Ishikawa (cell line): ENCODE measurements at regions not wholly inside any gene's neighbourhood (a gene's known extent, or its start where the extent isn't known, plus 50 kb on each side); places are given as distances from the start of the nearest gene placed in this dataset.

ENCODE experiments used
- CEBPB ChIP-seq: IDR thresholded peaks from 2 replicates; pipeline ENCODE4 v1.6.1; 2012
- CREB1 ChIP-seq: IDR thresholded peaks from 2 replicates; pipeline ENCODE4 v1.6.1; 2012; ENCODE audit warnings: low read depth
- EGR1 ChIP-seq: IDR thresholded peaks from 2 replicates; pipeline ENCODE4 v1.6.1; 2012
- EP300 ChIP-seq: IDR thresholded peaks from 2 replicates; pipeline ENCODE4 v1.6.1; 2012; ENCODE audit warnings: borderline replicate concordance
- FOXM1 ChIP-seq: IDR thresholded peaks from 2 replicates; pipeline ENCODE4 v1.6.1; 2012; ENCODE audit warnings: low read depth, borderline replicate concordance
- NFIC ChIP-seq: IDR thresholded peaks from 2 replicates; pipeline ENCODE4 v1.6.1; 2012
- RAD21 ChIP-seq: IDR thresholded peaks from 2 replicates; pipeline ENCODE4 v1.6.1; 2012; ENCODE audit warnings: low read depth
- REST ChIP-seq: IDR thresholded peaks from 2 replicates; pipeline ENCODE4 v1.6.1; 2012; ENCODE audit warnings: low read depth, mild to moderate bottlenecking
- TAF1 ChIP-seq: IDR thresholded peaks from 2 replicates; pipeline ENCODE4 v1.6.1; 2012; ENCODE audit warnings: low read depth, mild to moderate bottlenecking
- TCF12 ChIP-seq: IDR thresholded peaks from 2 replicates; pipeline ENCODE4 v1.6.1; 2012; ENCODE audit warnings: low read depth
- TEAD4 ChIP-seq: IDR thresholded peaks from 2 replicates; pipeline ENCODE4 v1.6.1; 2012
- YY1 ChIP-seq: IDR thresholded peaks from 2 replicates; pipeline ENCODE4 v1.6.1; 2012; ENCODE audit warnings: low read depth
- ZBTB7A ChIP-seq: IDR thresholded peaks from 2 replicates; pipeline ENCODE4 v1.6.1; 2012; ENCODE audit warnings: low read depth
- TF ChIP-seq, protein P1 (sequence below): IDR thresholded peaks from 2 replicates; pipeline ENCODE4 v1.6.1; 2012
- TF ChIP-seq, protein P2 (sequence below): IDR thresholded peaks from 2 replicates; pipeline ENCODE4 v1.6.1; 2012

DNA sequence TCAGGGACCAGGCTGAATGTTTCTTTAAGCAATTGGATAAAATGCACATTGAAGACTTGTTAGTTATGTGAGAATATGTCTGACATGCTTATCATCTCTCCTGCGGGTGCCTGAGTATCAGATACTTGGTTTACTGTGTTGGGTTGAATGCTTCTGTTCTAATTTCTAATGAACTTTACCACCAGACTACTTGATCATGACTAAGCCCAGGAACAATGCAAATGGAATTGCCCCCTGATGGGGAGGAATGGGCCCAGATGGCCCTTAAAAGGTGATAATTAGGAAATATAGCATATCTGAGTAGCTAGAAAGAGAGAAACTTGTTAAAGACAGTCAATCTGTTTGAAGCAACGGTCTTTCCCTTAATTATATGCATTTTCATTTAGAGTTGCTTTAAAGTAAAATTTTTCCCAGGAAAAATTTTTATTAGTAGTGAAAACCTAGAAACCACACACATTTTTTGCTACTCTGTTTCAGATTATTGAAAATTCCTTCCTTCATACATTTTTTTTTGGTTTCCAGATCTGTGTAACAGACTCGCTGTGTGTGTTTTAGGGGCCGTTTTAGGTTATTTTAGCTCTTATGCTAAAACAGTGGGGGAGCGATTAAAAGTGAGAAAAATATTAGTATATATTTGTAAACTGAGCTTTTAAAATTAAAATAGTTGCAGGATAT, 186.6 kb downstream of the TM9SF2 start:
- TF ChIP-seq REST = no peak
- TF ChIP-seq TEAD4 = peak; percentile 99
- TF ChIP-seq TAF1 = no peak
- TF ChIP-seq EP300 = peak; percentile 93
- peak; percentile 52; the same call in 1 of the 2 replicates for TF ChIP-seq CEBPB
- TF ChIP-seq RAD21 = 0 out of 2 replicates have a peak, but pooled peaks have one; percentile 17
- TF ChIP-seq, protein P1, sequence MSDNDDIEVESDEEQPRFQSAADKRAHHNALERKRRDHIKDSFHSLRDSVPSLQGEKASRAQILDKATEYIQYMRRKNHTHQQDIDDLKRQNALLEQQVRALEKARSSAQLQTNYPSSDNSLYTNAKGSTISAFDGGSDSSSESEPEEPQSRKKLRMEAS = peak; percentile 23; the same call in 1 of the 2 replicates
- peak; percentile 89 for TF ChIP-seq FOXM1
- TF ChIP-seq TCF12 = peak; percentile 94
- TF ChIP-seq NFIC = peak; percentile 53; the same call in 1 of the 2 replicates

DNA sequence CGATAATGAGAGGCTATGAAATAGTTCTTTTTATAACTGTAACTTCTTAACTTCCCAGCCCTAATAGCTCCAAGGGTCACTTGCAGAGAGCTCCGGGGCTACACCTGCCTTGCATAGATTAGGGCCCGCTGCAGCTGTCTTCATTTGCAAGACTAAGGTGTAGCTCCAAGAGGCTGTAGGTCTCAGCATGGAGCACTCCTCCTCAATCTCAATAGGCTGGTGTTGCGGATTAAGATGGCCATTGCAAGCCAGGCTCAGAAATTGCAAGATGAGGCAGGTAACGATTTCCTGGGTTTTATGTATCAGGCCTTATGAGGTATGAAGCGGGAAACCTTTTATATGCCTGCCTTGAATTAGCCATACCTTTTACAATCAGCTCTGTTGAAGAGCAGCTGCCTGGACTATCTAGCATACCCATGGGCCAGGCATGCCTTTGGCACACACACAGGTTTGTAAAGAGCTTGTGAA, 185.7 kb downstream of the TM9SF2 start:
- TF ChIP-seq RAD21 (no peak), CEBPB (no peak), YY1 (no peak), TEAD4 (no peak), FOXM1 (no peak), EGR1 (no peak)
- TF ChIP-seq, protein P2, sequence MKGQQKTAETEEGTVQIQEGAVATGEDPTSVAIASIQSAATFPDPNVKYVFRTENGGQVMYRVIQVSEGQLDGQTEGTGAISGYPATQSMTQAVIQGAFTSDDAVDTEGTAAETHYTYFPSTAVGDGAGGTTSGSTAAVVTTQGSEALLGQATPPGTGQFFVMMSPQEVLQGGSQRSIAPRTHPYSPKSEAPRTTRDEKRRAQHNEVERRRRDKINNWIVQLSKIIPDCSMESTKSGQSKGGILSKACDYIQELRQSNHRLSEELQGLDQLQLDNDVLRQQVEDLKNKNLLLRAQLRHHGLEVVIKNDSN = no peak

DNA sequence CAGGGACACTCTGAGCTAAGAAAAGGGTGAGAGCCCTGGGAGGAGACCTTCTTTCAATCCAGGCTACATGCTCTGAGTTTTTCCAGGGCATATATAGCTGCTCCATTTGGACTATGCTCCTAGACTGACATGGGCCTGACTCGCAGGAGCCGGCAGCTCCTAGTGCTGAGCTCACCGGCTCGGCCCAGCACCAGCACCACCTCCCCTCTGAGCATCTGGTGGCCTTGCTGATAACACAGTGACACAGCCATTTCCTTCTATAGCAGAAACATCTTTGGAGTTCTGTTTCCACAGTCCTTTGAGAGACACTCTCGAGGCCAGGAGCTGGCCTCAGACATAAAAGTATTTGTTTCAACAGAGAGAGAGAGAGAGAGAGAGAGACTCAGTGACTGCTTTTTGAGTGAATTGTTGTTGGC, 184.9 kb downstream of the TM9SF2 start:
- no peak for TF ChIP-seq CEBPB
- no peak for TF ChIP-seq RAD21
- no peak for TF ChIP-seq TCF12
- TF ChIP-seq TAF1 = no peak
- TF ChIP-seq EGR1 = no peak
- TF ChIP-seq YY1 = no peak
- no peak for TF ChIP-seq CREB1

DNA sequence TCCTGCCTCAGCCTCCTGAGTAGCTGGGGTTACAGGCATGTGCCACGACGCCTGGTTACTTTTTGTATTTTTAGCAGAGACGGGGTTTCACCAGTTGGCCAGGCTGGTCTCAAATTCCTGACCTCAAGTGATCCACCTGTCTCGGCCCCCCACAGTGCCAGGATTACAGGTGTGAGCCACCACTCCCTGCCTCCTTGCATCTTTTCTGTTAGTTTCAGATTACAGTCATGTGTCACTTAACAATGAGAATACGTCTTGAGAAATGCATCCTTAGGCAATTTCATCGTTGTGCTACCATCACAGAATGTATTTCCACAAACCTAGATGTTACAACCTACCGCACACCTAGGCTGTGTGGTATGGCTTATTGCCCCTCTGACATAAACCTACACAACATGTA, 180.4 kb downstream of the TM9SF2 start:
- TF ChIP-seq NFIC = no peak
- peak; percentile 71; the same call in 1 of the 2 replicates for TF ChIP-seq CEBPB
- no peak for TF ChIP-seq FOXM1
- no peak for TF ChIP-seq TAF1
- TF ChIP-seq YY1 = no peak
- TF ChIP-seq EP300 = peak; percentile 37; the same call in 1 of the 2 replicates
- 0 out of 2 replicates have a peak, but pooled peaks have one; percentile 53 for TF ChIP-seq TCF12
- TF ChIP-seq REST = no peak

DNA sequence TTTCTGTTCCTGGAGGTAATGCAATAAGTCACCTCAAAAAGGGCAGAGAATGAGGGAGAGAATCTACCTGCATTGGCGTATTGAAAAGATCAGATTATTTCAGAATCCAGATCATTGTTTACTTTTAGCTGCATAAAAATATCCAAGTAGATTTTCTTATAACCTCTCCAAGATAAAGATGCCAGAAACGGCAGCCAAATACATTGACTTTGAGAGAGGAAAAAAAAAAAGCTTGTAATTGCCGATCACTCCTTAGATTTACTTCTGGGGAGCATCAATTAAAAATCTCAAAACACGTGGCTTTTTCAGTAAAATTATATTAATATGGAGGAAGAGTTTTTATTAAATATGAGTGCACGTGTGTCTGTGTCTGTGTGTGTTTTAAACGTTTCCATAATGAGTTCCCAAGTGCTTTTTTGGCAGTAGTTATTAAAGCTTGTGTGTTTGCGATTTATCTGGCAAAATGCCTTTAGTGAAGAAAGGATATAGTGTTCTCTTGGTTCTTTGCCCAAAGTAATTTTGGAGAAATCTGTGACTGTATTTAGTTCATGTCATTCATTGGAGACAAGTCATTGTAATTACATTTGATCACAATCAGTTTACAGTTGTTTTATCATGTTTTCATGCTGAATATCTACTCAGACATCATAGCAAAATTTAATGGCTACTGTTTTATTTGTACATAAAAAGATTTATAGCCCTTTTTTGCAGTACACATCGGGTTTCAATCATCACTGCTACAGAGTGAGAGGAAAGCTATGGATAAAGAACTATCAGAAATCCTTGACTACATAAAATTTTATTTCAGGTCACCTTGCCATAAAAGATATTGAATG, 176.1 kb downstream of the TM9SF2 start:
- TF ChIP-seq NFIC = 0 out of 2 replicates have a peak, but pooled peaks have one; percentile 8
- no peak for TF ChIP-seq TAF1
- no peak for TF ChIP-seq TCF12

DNA sequence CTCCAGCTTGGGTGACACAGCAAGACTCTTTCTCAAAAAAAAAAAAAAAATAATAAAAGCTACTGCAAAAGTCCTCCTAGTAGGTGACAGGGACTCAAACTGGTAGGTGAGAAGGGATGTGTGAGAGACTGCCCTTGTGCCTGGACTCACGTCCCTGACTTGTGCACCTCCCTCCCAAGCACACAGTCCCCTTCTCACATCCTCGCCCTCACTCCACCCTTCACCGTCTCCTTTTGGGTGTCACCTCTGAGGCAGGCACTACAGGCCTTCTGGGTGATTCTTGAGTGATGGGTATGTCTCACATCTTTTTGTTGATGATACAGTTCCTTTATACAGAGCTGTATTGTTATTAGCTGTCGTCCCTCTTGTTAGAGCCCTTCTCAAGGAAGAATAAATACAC, 170.5 kb downstream of the TM9SF2 start:
- TF ChIP-seq CREB1 = no peak
- TF ChIP-seq FOXM1 = no peak
- no peak for TF ChIP-seq YY1
- TF ChIP-seq ZBTB7A = no peak
